HK-2 (cell line): ENCODE measurements at regions not wholly inside any gene's neighbourhood (a gene's known extent, or its start where the extent isn't known, plus 50 kb on each side); places are given as distances from the start of the nearest gene placed in this dataset.
"Not testable (repeated sequence)": the region's sequence is repeated elsewhere in the genome, so short reads cannot be mapped to it uniquely, and the experiment has no call there.

Experiments
- DNase-seq: peaks from one replicate; pipeline ENCODE4 v3.0.0-alpha.2; 2018; ENCODE audit not compliant: unreplicated experiment

GRCh38 chr7:89401099-89401498 is 605.6 kb upstream of the TEX47 start:
- DNase-seq, result no peak

GRCh38 chr7:89401690-89402089 is 606.2 kb upstream of the TEX47 start:
- DNase-seq, result no peak

- DNase-seq, result no peak
Observed at GRCh38 chr7:89451911-89452310, 656.4 kb upstream of the TEX47 start.

- no peak for DNase-seq
Observed at GRCh38 chr7:89456556-89456955, 661.0 kb upstream of the TEX47 start.

- DNase-seq, result no peak
Observed at GRCh38 chr7:89458114-89458513, 662.6 kb upstream of the TEX47 start.

GRCh38 chr7:89474456-89474855 is 678.9 kb upstream of the TEX47 start:
- DNase-seq, result no peak

- DNase-seq, result no peak
Observed at GRCh38 chr7:89477991-89478390, 676.3 kb upstream of the STEAP1 start.

- DNase-seq, result no peak
Observed at GRCh38 chr7:89495704-89496103, 658.6 kb upstream of the STEAP1 start.

- no peak for DNase-seq
Observed at GRCh38 chr7:89500084-89500483, 654.2 kb upstream of the STEAP1 start.

- no peak for DNase-seq
Observed at GRCh38 chr7:89503281-89503680, 651.0 kb upstream of the STEAP1 start.

GRCh38 chr7:89507034-89507433 is 647.2 kb upstream of the STEAP1 start:
- no peak for DNase-seq

GRCh38 chr7:89511900-89512299 is 642.4 kb upstream of the STEAP1 start:
- no peak for DNase-seq

GRCh38 chr7:89514970-89515369 is 639.3 kb upstream of the STEAP1 start:
- DNase-seq, result no peak

- no peak for DNase-seq
Observed at GRCh38 chr7:89517815-89518214, 636.5 kb upstream of the STEAP1 start.

GRCh38 chr7:89549768-89550167 is 604.5 kb upstream of the STEAP1 start:
- no peak for DNase-seq

GRCh38 chr7:89554209-89554608 is 600.1 kb upstream of the STEAP1 start:
- no peak for DNase-seq

- no peak for DNase-seq
Observed at GRCh38 chr7:89559596-89559995, 594.7 kb upstream of the STEAP1 start.

GRCh38 chr7:89563597-89563996 is 590.7 kb upstream of the STEAP1 start:
- DNase-seq, result no peak

- no peak for DNase-seq
Observed at GRCh38 chr7:89584896-89585295, 569.4 kb upstream of the STEAP1 start.

GRCh38 chr7:89593125-89593524 is 561.1 kb upstream of the STEAP1 start:
- DNase-seq, result no peak

GRCh38 chr7:89602984-89603383 is 551.3 kb upstream of the STEAP1 start:
- DNase-seq, result no peak

- no peak for DNase-seq
Observed at GRCh38 chr7:89605362-89605761, 548.9 kb upstream of the STEAP1 start.

GRCh38 chr7:89606511-89606910 is 547.8 kb upstream of the STEAP1 start:
- no peak for DNase-seq

GRCh38 chr7:89607792-89608191 is 546.5 kb upstream of the STEAP1 start:
- DNase-seq, result no peak

- not testable (repeated sequence) for DNase-seq
Observed at GRCh38 chr7:89616829-89617228, 537.4 kb upstream of the STEAP1 start.
